ENCODE measurements at regions not wholly inside any gene's neighbourhood (a gene's known extent, or its start where the extent isn't known, plus 50 kb on each side); places are given as distances from the start of the nearest gene placed in this dataset.

- no peak for TF ChIP-seq POLR2A (IDR thresholded peaks at IDR 0.05)
- TF ChIP-seq CTCF (IDR thresholded peaks at IDR 0.05), result no peak
Measured at GRCh38 chr1:24991697-24992096, 61.6 kb upstream of the RUNX3 start.
